COLO668 (cell line): ENCODE measurements at regions not wholly inside any gene's neighbourhood (a gene's known extent, or its start where the extent isn't known, plus 50 kb on each side); places are given as distances from the start of the nearest gene placed in this dataset.
"Not testable (repeated sequence)": the region's sequence is repeated elsewhere in the genome, so short reads cannot be mapped to it uniquely, and the experiment has no call there.

ENCODE experiments used
- DNase-seq: peaks from one replicate; lab custom pipeline; 2025; ENCODE audit not compliant: unreplicated experiment; lab: John Stamatoyannopoulos, UW

DNA sequence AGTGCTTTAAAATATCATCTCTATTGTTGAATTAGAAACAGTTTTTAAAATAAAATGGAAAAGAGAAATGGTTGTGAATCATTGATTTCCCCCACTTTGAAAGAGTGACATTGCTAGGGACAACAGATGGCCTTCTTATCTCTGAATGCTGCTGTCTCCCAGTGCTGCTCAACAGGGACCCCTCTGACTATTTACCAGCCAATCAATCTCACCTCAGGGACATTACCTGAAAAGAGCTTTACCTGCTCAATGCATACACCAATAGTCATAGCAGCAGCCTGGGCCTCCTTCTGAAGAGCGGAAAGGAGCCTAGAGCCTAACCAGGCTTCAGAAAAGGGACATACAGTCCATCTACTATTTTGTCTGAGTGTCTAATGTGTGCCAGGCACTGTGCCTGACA, 162.8 kb downstream of the CGGBP1 start:
- DNase-seq, result no peak

DNA sequence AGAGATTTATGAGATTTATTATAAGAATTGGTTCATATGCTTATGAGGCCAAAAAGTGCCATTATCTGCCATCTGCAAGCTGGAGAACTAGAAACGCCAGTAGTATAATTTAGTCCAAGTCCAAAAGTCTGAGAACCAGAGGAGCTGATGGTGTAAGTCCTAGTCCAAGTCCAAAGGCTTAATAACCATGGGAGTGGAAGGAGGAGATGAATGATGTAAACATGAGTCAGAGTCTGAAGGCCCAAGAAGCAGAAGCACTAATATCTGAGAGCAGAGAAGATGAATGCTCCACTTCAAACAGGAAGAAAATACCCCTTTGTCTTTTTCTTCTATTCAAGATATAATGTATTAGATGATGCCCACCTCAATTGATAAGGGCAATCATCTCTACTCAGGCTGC, 185.7 kb downstream of the CGGBP1 start:
- DNase-seq, result no peak

DNA sequence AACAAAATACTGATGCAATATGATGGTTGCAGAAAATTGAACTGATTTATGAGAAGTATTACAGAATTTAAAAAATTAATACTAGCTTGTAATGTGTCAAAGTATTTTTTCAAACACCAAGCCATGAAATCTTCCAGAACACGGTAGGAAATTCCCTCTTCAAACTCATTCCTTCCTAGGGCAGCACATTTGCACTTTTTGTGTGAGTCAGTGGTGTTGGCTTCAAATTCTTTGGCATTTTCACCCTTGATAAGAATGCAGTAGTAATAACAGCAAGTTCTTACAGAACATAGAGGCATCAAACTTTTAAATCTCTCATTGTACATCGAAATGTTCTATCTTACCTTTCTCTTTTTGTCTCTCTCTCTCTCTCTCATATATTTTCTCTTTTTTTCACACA, 191.8 kb downstream of the CGGBP1 start:
- DNase-seq, result no peak

DNA sequence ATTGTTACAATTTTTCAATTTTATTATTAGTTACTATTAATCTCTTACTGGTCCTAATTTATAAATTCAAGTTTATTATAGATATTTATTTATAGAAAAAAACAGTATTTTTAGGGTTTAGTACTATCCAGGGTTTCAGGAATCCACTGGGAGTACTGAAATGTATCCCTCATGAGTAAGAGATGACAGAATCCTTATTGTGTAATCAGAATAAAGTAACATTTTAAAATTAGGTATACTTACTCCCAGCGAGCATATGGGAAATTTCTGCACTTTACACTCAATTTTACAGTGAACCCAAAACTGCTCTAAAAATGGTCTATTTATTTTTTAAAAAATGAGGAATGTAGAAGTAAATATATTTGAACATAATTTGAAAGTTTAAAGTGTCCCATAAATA, 202.7 kb downstream of the CGGBP1 start:
- no peak for DNase-seq

DNA sequence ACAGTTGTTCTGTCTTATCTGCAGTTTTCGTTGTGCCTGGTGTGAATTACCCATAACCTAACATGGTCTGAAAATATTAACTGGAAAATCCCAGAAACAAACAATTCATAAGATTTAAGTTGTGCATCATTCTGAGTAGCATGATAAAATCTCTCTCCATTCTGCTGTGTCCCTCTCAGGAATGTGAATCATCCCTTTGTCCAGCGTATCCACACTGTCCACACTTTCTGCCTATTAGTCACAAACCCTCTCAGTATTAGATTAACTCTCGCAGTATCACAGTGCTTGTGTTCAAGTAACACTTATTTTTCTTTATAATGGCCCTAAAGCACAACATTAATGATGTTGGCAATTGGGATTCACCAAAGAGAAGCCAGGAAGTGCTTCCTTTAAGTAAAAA, 203.2 kb downstream of the CGGBP1 start:
- no peak for DNase-seq

DNA sequence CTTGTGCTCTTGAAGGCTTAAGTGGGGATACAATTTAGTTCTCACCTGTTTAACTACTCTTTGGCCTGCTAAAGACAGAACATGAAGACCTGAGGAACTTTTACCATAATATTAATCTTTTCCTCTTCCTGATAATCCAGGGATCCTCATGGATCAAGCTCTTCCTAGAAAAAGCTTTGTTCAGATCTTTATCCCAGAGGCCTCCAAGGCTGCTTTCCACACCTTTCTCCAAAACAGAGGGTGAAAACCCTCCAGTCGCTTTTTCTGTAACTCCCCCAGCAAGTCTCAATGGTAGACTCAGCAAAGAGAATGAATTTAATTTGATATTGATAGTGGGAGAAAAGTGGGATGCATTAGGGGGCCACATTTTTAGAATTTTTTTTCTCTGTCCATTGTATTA, 203.6 kb downstream of the CGGBP1 start:
- DNase-seq, result no peak

DNA sequence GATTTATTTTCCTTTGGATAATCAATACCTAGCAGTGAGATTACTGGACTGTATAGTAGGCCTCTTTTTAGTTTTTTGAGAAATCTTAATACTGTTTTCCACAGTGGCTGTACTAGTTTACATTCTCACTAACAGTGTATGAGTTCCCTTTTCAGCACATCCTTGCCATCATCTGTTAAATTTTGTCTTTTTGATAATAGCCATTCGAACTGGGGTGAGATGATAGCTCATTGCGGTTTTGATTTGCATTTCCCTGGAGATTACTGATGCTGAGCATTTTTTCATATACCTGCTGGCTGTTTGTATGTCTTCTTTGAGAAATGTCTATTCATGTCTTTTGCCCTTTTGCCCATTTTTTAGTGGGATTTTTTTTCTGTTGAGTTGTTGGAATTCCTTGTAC, 210.8 kb downstream of the CGGBP1 start:
- DNase-seq, result no peak

DNA sequence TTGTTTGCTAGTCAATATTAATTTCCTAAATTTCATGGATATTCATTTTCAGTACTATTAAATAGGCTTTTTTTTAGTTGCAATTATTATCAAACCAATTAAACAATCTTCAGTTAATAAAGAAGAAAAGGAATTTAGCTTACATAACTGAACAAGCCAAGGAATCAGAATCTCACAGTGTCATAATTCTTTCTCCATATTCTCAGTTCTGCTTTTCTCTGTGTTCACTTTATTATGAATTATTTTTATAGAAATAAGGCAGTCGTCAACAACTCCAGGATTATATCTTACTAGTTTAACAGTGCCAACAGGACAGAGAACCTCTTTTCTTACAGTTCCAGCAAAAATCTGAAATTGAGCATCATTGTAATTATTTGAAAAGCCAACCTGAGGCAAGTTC, 221.7 kb downstream of the CGGBP1 start:
- no peak for DNase-seq

DNA sequence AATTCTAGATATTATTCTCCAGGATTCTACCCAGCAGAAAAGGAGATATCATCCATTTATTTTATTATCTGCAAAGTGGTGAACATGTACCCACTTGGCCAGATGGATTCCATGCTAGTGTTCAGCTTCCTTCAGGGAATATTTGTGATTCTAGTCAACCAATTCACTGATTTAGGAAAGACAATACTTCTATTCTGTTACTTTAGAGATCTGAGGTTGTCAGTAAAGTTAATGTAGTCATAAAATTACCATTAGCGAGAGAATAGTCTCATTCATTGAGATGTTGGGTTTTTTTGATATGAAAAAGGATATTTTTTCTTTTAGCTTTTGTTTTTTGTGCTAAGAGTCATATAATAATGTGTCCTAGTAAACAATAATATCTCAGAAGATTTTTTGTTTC, 222.8 kb downstream of the CGGBP1 start:
- no peak for DNase-seq

DNA sequence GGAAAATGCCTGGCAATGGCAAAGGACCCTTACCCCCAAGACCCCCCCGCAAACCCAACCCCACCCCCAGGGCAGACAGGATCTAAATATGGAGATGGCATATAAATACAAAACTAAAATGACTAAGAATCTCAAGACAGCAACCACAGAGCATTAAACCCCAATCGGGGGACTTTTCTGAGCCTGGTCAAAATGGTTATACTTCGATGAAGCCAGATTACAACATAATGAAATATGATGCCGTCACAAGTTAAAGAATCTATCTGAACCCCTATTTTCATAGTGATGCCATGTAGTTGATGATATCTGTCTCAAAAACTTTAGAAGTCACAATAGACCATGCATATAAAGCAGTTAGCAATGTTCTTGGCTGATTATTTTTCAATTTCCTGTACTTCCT, 223.6 kb downstream of the CGGBP1 start:
- no peak for DNase-seq

DNA sequence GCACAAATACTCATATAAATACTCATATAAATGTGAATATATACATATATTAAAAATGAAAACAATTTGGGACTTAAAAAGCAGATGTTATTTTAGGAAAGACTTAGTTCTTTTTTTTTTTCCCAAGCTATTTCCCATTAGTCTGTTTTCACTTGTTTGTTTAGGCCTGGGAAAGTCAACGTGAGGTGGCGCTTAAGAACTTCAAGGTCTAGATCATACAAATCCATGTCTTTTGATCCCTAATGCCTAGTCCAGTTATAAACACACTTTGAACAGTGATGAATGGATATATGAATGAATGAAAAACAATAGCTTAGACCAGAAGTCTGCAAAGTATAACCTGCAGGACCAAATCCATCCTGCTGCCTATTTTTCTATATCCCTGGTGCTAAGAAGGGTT, 224.5 kb downstream of the CGGBP1 start:
- no peak for DNase-seq

DNA sequence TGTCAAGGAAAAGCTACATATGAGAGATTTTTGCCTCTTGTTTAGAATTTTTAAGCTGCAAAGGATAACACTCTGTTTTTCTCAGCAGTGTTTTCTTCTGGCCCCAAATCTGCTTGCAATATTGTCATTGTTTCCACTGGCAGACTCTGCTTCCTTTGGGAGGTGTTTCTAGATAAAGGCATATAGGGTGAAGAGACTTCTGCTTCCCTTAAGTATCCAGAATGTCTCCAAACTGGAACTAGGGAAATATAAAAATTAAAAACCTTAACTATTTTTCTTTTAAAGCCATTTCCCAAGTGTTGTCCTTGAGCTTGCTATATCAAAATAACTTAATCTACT, 225.8 kb downstream of the CGGBP1 start:
- no peak for DNase-seq

DNA sequence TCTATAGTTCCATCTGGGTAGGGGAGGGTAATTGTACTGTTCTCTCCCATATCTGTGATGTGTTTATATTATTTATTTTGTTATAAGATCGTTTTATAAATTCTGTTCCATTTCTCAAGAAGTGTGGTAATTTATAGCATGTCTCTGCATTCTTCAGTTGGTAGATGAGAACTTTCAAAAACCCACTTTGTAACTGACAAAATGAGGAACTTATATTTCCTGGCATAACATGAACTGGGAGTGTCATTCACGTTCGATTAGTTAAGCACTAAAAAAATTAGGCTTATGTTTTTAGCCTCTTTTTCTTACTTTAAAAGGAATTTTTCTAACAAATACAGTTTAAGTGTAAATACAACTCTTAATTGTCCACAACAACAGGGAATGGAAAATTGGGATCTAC, 230.8 kb downstream of the CGGBP1 start:
- no peak for DNase-seq

DNA sequence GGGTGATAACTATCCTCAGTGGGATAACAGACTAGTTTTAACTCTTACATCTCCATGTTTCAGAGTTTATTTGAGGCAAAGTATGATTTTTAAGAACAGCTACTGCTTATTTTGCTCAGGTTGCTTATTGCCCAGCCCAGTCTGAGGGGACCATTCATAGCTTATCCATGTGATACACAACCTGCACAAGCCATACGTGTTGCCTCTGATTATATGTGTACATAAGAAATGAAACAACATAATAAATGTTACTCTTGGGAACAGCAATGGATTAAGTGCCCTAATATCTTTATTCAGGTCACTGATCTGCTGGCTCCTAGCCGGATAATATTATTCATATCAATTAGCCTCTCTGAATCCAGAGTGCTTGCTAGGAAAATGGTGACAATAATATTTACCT, 236.2 kb downstream of the CGGBP1 start:
- DNase-seq, result no peak

DNA sequence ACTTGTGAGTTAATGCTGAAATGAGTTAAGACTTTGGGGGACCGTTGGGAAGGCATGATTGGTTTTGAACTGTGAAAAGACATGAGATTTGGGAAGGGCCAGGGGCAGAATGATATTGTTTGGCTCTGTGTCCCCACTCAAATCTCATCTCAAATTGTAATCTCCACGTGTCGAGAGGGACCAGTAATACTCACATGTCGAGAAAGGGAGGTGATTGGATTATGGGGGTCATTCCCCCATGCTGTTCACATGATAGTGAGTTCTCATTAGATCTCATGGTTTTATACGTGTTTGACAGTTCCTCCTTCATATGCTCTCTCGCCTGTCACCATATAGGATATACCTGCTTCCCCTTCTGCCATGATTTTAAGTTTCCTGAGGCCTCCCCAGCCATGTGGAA, 245.3 kb downstream of the CGGBP1 start:
- not testable (repeated sequence) for DNase-seq

DNA sequence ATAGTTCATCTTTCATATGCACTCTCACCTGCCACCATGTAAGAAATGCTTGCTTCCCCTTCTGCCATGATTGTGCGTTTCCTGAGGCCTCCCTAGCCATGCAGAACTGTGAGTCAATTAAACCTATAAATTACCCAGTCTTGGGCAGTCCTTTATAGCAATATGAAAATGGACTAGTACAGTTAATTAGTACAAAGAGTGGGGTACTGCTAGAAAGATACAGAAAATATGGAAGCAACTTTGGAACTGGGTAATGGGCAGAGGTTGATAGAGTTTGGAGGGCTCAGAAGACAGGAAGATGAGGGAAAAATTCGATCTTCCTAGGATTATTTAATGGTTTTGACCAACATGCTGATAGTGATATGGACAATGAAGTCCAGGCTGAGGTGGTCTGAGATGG, 246.9 kb downstream of the CGGBP1 start:
- no peak for DNase-seq

DNA sequence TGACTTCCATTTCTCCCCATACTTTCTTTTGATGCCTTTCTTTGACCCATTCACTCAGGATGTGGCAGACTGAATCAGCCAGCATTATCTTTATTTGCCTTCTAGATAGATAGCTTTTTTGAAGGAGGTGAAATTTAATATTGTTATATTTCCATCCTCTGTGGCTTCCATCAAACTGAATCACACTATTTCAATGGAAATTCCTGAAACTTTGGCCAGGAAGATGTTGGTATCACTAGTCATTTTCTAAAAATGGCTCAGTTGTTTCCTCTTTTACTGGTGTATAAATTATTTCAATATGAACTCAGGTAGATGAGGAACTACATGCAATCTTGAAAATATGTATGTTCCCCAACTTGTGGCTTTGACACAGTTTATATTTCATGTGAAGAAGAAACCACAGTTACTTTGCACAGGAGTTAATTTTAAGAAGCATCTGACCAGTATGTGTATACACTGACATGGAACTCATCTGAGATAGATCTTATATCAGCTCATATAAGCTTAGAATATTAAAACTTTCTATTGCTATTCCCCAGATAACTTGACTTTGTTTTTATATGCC, 248.3 kb downstream of the CGGBP1 start:
- DNase-seq, result no peak

DNA sequence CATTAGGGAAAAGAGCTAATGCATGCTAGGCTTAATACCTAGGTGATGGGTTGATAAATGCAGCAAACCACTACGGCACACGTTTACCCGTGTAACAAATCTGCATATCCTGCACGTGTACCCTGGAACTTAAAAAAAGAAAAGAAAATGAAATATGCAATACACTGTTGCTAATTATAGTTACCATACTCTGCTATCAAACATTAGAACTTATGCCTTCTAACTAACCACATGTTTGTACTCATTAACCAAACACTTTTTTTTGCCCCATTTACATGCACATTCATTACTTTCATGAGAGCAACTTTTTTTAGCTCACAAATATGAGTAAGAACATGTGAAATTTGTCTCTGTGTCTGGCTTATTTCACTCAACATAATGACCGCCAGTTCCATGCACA, 253.1 kb downstream of the CGGBP1 start:
- DNase-seq, result no peak

DNA sequence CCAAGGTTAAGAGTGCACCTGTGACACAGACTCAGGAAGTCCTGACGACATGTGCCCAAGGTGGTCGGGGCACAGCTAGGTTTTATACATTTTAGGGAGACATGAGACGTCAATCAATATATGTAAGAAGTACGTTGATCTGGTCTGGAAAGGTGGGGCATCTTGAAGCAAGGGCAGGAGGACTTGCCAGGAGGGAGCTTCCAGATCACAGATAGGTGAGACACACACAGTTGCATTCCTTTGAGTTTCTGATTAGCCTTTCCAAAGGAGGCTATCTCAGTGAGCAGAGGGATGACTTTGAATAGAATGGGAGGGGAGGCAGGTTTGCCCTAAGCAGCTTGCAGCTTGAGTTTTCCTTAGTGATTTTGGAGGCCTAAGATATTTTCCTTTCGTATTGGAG, 257.4 kb downstream of the CGGBP1 start:
- no peak for DNase-seq

DNA sequence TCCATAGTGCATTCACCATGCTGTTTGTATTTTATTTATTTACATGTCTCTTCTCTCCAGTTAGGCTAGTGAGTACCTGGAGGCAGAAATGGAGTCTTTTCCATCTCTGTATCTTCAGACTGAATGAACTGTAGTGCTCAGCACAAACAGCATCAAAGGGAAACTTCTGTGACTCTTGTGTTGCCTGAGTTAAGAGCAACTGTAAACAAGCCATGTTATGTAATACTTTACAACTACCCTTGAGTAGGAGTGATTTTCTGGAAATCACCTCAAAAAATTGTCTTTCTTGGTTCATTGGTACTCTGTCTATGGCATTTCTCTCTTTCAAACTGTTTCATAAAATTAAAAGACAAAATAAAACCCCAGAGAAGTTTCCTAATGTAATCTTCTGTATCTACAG, 258.3 kb downstream of the CGGBP1 start:
- no peak for DNase-seq

DNA sequence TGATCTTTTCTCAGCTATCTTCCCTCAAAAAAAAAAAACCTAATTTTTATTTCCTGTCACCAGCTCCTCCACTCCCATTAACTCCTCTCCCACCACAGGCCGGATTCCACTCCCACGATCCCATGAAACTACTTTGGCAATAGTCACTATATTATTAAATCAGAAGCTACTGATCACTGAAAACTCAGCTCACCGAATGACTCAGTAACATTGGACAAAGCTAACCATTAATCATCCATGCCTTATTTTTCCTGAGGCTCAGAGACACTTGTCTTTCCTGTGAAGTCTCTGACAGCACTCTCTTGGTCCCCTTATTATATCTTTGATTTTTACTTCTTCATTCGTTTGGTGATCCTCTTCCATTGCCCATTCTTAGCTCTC, 260.2 kb downstream of the CGGBP1 start:
- DNase-seq, result no peak

DNA sequence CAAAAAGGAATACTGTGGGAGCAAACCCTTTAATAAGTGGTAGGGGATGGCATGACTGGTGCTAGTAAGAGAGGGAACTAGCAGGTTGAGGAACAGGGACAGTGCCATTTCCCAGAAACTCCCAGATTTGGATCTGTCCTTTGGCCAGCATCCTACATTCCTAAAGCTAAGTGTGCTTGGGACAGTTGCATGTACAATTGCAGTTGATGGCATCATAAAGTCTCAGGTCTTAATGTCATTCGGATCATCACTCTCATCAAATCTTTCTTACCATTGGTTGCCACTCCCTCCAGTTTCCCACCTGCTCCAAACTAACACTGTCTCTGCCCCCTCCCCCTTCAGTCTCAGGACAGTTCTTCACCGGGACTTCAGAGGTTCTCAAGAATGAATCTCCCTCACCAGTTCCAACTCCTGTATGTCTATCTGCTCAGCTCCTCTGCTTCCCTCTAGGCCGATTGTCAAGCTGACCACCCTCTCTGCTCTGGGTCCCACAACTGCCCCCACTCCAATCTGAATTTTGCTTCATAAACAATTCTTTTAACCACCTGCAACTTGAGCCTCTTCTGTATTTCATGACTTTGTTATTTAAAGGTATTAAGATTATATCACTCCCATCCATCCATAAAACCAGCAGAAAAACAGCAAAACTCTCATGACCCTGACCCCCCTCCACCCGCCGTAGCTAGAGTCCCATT, 260.8 kb downstream of the CGGBP1 start:
- no peak for DNase-seq

DNA sequence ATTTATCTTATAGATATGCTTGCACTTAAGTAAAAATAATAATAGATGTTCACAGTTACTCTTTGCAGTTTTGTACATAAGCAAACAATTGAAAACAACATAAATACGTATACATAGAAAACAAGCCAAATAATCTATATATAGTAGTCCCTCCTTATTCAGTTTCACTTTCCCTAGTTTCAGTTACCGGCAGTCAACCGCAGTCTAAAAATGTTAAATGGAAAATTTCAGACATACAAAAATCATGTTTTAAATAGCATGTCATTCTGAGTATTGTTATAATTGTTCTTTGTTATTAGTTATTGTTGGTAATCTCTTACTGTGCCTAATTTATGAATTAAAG, 262.0 kb downstream of the CGGBP1 start:
- DNase-seq, result no peak
